Effector memory CD4-positive, alpha-beta T cell (primary cell): ENCODE measurements at regions not wholly inside any gene's neighbourhood (a gene's known extent, or its start where the extent isn't known, plus 50 kb on each side); places are given as distances from the start of the nearest gene placed in this dataset.
A peak's percentile ranks its signal among the peaks of the same experiment; 100 is the strongest.
"Not testable (repeated sequence)": the region's sequence is repeated elsewhere in the genome, so short reads cannot be mapped to it uniquely, and the experiment has no call there.

ENCODE experiments used
- DNase-seq, 3 donors: peaks; one replicate each; pipeline ENCODE4 v3.0.0-alpha.2; 2020
- H3K27ac ChIP-seq: 2 replicates; pipeline ENCODE4 v1.7.0; 2013; ENCODE audit warnings: mild to moderate bottlenecking, low read length, moderate library complexity; ENCODE audit not compliant: insufficient read depth, poor library complexity, severe bottlenecking
- H3K27me3 ChIP-seq: replicated peaks from 2 replicates; pipeline ENCODE4 v1.7.0; 2013; ENCODE audit warnings: mild to moderate bottlenecking, low read length; ENCODE audit not compliant: insufficient read depth, control insufficient read depth, poor library complexity, severe bottlenecking
- H3K36me3 ChIP-seq: 2 replicates; pipeline ENCODE4 v1.7.0; 2013; ENCODE audit warnings: mild to moderate bottlenecking, low read length, moderate library complexity; ENCODE audit not compliant: control insufficient read depth, insufficient read depth
- H3K4me1 ChIP-seq: 2 replicates; pipeline ENCODE4 v1.7.0; 2013; ENCODE audit warnings: low read length, mild to moderate bottlenecking; ENCODE audit not compliant: control insufficient read depth, insufficient read depth, poor library complexity, severe bottlenecking
- H3K4me3 ChIP-seq: 2 replicates; pipeline ENCODE4 v1.7.0; 2013; ENCODE audit warnings: low read length, low read depth, mild to moderate bottlenecking; ENCODE audit not compliant: insufficient read depth, poor library complexity, severe bottlenecking
- H3K9me3 ChIP-seq: 2 replicates; pipeline ENCODE4 v1.7.0; 2013; ENCODE audit warnings: mild to moderate bottlenecking, low read length, moderate library complexity; ENCODE audit not compliant: control insufficient read depth

GRCh38 chr2:236918545-236918944, 167.1 kb upstream of the COPS8 start:
- no peak for DNase-seq
- Histone ChIP-seq H3K36me3 (no peaks in the 10 kb centered on the region), H3K9me3 (no peaks in the 10 kb centered on the region), H3K27me3 (no peaks in the 10 kb centered on the region), H3K27ac (no peak overlapping the region), H3K4me3 (no peak overlapping the region), H3K4me1 (no peaks in the 10 kb centered on the region)

- no peak overlapping the region for H3K27ac ChIP-seq
- H3K4me1 ChIP-seq = no peaks in the 10 kb centered on the region
- no peaks in the 10 kb centered on the region for H3K27me3 ChIP-seq
- H3K4me3 ChIP-seq = no peak overlapping the region
- DNase-seq = no peak
- no peaks in the 10 kb centered on the region for H3K36me3 ChIP-seq
- H3K9me3 ChIP-seq = no peaks in the 10 kb centered on the region
Observed at GRCh38 chr2:236919209-236919608, 166.5 kb upstream of the COPS8 start.

- H3K9me3 ChIP-seq, H3K36me3 ChIP-seq, H3K27ac ChIP-seq, H3K4me3 ChIP-seq, H3K4me1 ChIP-seq, H3K27me3 ChIP-seq, DNase-seq: not testable (repeated sequence)
Observed at GRCh38 chr2:236919801-236920379, 165.8 kb upstream of the COPS8 start.

GRCh38 chr2:236922061-236922460, 163.6 kb upstream of the COPS8 start:
- DNase-seq = no peak
- Histone ChIP-seq H3K36me3 (no peaks in the 10 kb centered on the region), H3K27me3 (no peaks in the 10 kb centered on the region), H3K9me3 (no peaks in the 10 kb centered on the region), H3K4me3 (no peak overlapping the region), H3K27ac (no peak overlapping the region), H3K4me1 (no peaks in the 10 kb centered on the region)

- no peaks in the 10 kb centered on the region for H3K27me3 ChIP-seq
- no peaks in the 10 kb centered on the region for H3K9me3 ChIP-seq
- H3K4me1 ChIP-seq = no peaks in the 10 kb centered on the region
- no peak for DNase-seq
- peak overlapping the region; percentile 37 for H3K4me3 ChIP-seq
- no peak overlapping the region for H3K27ac ChIP-seq
- H3K36me3 ChIP-seq = no peaks in the 10 kb centered on the region
Observed at GRCh38 chr2:236928380-236929037, 157.2 kb upstream of the COPS8 start.

GRCh38 chr2:236932831-236933361, 152.8 kb upstream of the COPS8 start:
- DNase-seq = no peak
- no peak overlapping the region for H3K4me3 ChIP-seq
- H3K9me3 ChIP-seq = no peaks in the 10 kb centered on the region
- H3K27ac ChIP-seq = no peak overlapping the region
- no peaks in the 10 kb centered on the region for H3K36me3 ChIP-seq
- no peaks in the 10 kb centered on the region for H3K27me3 ChIP-seq
- H3K4me1 ChIP-seq = no peaks in the 10 kb centered on the region

GRCh38 chr2:236934166-236934565, 151.5 kb upstream of the COPS8 start:
- DNase-seq = no peak
- Histone ChIP-seq H3K4me1 (no peaks in the 10 kb centered on the region), H3K4me3 (no peak overlapping the region), H3K9me3 (no peaks in the 10 kb centered on the region), H3K36me3 (no peaks in the 10 kb centered on the region), H3K27me3 (no peaks in the 10 kb centered on the region), H3K27ac (no peak overlapping the region)

- Histone ChIP-seq H3K4me3 (no peak overlapping the region), H3K36me3 (no peaks in the 10 kb centered on the region), H3K4me1 (no peaks in the 10 kb centered on the region), H3K27me3 (no peaks in the 10 kb centered on the region), H3K27ac (no peak overlapping the region), H3K9me3 (no peaks in the 10 kb centered on the region)
- DNase-seq = no peak
Observed at GRCh38 chr2:236934656-236935055, 151.0 kb upstream of the COPS8 start.

- no peaks in the 10 kb centered on the region for H3K36me3 ChIP-seq
- H3K27ac ChIP-seq = no peak overlapping the region
- no peaks in the 10 kb centered on the region for H3K27me3 ChIP-seq
- H3K4me3 ChIP-seq = no peak overlapping the region
- no peaks in the 10 kb centered on the region for H3K4me1 ChIP-seq
- H3K9me3 ChIP-seq = no peaks in the 10 kb centered on the region
- no peak for DNase-seq
Observed at GRCh38 chr2:236935083-236935482, 150.6 kb upstream of the COPS8 start.

- H3K4me1 ChIP-seq = no peaks in the 10 kb centered on the region
- no peaks in the 10 kb centered on the region for H3K9me3 ChIP-seq
- no peaks in the 10 kb centered on the region for H3K36me3 ChIP-seq
- no peaks in the 10 kb centered on the region for H3K27me3 ChIP-seq
- H3K4me3 ChIP-seq = no peak overlapping the region
- H3K27ac ChIP-seq = no peak overlapping the region
- DNase-seq = no peak
Observed at GRCh38 chr2:236935631-236936445, 149.9 kb upstream of the COPS8 start.
